Ishikawa (cell line): ENCODE measurements at regions not wholly inside any gene's neighbourhood (a gene's known extent, or its start where the extent isn't known, plus 50 kb on each side); places are given as distances from the start of the nearest gene placed in this dataset.
A peak's percentile ranks its signal among the peaks of the same experiment; 100 is the strongest.

ENCODE experiments used
- CEBPB ChIP-seq: IDR thresholded peaks from 2 replicates; pipeline ENCODE4 v1.6.1; 2012
- CREB1 ChIP-seq: IDR thresholded peaks from 2 replicates; pipeline ENCODE4 v1.6.1; 2012; ENCODE audit warnings: low read depth
- EGR1 ChIP-seq: IDR thresholded peaks from 2 replicates; pipeline ENCODE4 v1.6.1; 2012
- EP300 ChIP-seq: IDR thresholded peaks from 2 replicates; pipeline ENCODE4 v1.6.1; 2012; ENCODE audit warnings: borderline replicate concordance
- FOXM1 ChIP-seq: IDR thresholded peaks from 2 replicates; pipeline ENCODE4 v1.6.1; 2012; ENCODE audit warnings: low read depth, borderline replicate concordance
- RAD21 ChIP-seq: IDR thresholded peaks from 2 replicates; pipeline ENCODE4 v1.6.1; 2012; ENCODE audit warnings: low read depth
- TAF1 ChIP-seq: IDR thresholded peaks from 2 replicates; pipeline ENCODE4 v1.6.1; 2012; ENCODE audit warnings: low read depth, mild to moderate bottlenecking
- TCF12 ChIP-seq: IDR thresholded peaks from 2 replicates; pipeline ENCODE4 v1.6.1; 2012; ENCODE audit warnings: low read depth
- YY1 ChIP-seq: IDR thresholded peaks from 2 replicates; pipeline ENCODE4 v1.6.1; 2012; ENCODE audit warnings: low read depth
- ZBTB7A ChIP-seq: IDR thresholded peaks from 2 replicates; pipeline ENCODE4 v1.6.1; 2012; ENCODE audit warnings: low read depth
- TF ChIP-seq, protein P1 (sequence below): IDR thresholded peaks from 2 replicates; pipeline ENCODE4 v1.6.1; 2012; ENCODE audit warnings: low read depth, mild to moderate bottlenecking
- TF ChIP-seq, protein P2 (sequence below): IDR thresholded peaks from 2 replicates; pipeline ENCODE4 v1.6.1; 2012
- TF ChIP-seq, protein P3 (sequence below): IDR thresholded peaks from 2 replicates; pipeline ENCODE4 v1.6.1; 2012

DNA sequence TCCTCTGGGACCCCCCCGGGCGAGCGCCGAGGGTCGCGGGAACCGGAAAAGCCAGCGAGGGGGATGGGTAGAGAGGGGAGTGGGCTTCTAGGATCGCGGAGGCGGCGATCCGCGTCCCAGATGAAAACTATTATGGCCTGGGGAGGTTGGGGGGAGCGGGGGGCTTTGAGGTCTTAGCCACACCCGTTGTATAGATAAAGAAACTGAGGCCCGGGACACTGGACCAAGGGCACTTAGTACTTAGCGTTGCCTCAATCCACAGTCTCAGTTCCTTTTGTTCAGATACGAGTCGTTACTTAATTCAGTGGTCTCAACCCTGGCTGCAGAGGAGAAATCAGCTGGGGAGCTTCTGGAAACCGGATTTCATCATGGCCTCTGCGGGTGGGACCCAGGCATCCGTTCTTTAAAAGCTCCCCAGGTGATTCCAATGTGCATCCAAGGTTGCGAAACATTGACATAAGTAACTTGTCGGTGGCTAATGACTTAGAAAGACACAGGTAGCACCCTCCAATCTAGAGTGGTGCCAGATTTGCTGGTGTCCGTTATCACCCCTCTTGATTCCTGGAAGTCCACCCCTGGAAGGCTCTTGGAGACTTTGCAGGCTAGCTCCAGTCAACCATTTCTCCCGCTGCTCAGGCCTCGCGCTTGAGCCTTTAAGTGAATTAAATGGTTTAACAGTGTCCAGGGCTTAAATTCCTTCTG is 90.7 kb downstream of the GEMIN8 start:
- TF ChIP-seq TAF1: no peak
- no peak for TF ChIP-seq YY1
- no peak for TF ChIP-seq EP300
- TF ChIP-seq RAD21: no peak
- no peak for TF ChIP-seq FOXM1
- TF ChIP-seq, protein P1, sequence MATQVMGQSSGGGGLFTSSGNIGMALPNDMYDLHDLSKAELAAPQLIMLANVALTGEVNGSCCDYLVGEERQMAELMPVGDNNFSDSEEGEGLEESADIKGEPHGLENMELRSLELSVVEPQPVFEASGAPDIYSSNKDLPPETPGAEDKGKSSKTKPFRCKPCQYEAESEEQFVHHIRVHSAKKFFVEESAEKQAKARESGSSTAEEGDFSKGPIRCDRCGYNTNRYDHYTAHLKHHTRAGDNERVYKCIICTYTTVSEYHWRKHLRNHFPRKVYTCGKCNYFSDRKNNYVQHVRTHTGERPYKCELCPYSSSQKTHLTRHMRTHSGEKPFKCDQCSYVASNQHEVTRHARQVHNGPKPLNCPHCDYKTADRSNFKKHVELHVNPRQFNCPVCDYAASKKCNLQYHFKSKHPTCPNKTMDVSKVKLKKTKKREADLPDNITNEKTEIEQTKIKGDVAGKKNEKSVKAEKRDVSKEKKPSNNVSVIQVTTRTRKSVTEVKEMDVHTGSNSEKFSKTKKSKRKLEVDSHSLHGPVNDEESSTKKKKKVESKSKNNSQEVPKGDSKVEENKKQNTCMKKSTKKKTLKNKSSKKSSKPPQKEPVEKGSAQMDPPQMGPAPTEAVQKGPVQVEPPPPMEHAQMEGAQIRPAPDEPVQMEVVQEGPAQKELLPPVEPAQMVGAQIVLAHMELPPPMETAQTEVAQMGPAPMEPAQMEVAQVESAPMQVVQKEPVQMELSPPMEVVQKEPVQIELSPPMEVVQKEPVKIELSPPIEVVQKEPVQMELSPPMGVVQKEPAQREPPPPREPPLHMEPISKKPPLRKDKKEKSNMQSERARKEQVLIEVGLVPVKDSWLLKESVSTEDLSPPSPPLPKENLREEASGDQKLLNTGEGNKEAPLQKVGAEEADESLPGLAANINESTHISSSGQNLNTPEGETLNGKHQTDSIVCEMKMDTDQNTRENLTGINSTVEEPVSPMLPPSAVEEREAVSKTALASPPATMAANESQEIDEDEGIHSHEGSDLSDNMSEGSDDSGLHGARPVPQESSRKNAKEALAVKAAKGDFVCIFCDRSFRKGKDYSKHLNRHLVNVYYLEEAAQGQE: no peak
- no peak for TF ChIP-seq TCF12
- TF ChIP-seq CEBPB: peak; percentile 84
- no peak for TF ChIP-seq CREB1
- TF ChIP-seq, protein P2, sequence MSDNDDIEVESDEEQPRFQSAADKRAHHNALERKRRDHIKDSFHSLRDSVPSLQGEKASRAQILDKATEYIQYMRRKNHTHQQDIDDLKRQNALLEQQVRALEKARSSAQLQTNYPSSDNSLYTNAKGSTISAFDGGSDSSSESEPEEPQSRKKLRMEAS: no peak
- no peak for TF ChIP-seq EGR1
- TF ChIP-seq, protein P3, sequence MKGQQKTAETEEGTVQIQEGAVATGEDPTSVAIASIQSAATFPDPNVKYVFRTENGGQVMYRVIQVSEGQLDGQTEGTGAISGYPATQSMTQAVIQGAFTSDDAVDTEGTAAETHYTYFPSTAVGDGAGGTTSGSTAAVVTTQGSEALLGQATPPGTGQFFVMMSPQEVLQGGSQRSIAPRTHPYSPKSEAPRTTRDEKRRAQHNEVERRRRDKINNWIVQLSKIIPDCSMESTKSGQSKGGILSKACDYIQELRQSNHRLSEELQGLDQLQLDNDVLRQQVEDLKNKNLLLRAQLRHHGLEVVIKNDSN: no peak
- 0 out of 2 replicates have a peak, but pooled peaks have one; percentile 25 for TF ChIP-seq ZBTB7A
